ELF-1 (cell line): ENCODE measurements at regions not wholly inside any gene's neighbourhood (a gene's known extent, or its start where the extent isn't known, plus 50 kb on each side); places are given as distances from the start of the nearest gene placed in this dataset.
"Not testable (repeated sequence)": the region's sequence is repeated elsewhere in the genome, so short reads cannot be mapped to it uniquely, and the experiment has no call there.

Experiments
- DNase-seq: peaks from one replicate; pipeline ENCODE4 v3.0.0-alpha.2; 2016; ENCODE audit warnings: low read depth, low spot score

DNA sequence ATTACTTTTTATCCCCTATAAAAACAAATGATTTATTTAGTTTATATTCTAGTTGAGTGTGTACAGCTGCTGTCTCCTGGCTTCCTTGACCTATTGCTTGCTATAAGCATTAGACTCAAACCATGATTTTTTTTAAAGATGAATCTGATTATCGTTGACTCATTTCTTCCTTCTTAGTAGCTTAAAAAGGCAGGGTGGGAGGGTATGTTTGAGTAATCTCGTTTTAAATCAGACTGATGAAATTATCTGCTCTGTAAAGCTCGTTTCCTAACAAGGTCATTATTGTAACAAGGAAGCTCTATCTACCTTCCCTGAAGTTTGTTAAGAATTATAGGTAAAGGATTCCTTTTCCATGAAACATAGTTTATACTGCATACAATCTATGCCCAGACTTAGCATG, 276.3 kb upstream of the KCND2 start:
- DNase-seq = no peak

- DNase-seq = no peak
Measured at GRCh38 chr7:119999738-120000475, 273.1 kb upstream of the KCND2 start.

DNA sequence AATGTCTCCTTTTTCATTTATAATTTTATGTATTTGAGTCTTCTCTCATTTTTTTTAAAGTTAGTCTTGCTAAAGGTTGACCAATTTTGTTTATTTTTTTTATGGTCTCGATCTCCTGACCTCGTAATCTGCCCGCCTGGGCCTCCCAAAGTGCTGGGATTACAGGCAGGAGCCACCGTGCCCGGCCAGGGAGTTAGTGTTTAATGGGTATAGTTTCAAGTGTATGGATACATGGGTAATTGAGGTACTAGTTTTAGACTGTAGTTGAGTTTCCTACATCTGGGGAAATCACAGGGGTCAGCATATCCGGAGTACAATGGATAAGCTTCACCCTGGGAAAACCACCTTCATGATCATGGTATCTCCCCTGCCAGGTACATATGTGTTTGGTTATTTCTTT, 267.3 kb upstream of the KCND2 start:
- DNase-seq = no peak

DNA sequence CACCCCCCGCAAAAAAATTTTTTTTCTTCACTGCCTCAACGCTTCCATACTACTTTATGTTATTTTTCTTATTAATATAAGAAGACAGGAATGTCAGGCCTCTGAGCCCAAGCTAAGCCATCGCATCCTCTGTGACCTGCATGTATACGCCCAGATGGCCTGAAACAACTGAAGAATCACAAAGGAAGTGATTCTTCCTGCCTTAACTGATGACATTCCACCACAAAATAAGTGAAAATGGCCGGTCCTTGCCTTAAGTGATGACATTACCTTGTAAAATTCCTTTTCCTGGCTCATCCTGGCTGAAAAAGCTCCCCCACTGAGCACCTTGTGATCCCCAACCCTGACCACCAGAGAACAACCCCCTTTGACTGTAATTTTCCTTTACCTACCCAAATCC, 258.7 kb upstream of the KCND2 start:
- not testable (repeated sequence) for DNase-seq

DNA sequence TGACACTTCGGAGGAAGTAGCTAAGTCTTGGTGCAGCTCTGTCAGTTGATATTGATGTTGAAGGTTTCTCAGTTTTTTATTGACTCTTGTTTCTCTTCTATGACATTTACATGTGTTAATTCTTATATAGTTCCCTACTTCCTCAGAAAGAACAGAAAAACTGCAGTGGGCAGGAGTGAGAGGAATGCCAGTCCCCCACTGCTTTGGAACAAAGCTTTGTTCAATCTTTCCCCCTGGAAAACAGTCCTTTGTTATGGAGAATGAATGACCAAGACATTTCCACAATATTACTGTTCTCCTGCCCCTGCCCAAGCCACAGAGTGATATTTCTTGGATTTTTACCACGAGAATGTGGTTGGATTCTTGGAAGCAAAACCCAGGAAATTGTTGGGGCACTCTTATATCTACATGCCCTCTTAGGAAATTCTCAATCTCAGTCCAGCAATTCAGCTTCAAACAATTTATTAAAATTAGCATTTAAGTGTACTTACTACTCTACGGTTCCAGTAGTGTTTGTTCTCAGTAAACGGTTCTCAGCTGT, 258.0 kb upstream of the KCND2 start:
- DNase-seq = peak; percentile 6

DNA sequence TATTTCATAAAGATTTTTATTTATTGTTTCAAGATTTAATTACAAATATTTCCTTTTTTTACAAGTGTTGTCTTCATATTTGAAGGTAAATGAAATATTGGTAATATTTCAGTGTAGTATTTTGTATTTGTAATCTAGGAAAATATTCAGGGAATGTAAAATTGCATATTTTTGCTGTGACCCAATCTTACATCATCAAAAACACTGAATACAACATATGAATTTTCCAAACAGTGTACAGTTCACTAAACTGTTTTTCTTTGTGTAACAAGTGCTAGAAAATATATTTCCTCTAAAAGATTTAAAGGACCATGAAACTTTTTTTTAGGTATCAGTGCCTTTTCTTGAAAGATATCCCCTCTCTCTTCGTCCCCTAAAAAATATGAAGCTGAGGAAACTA, 251.9 kb upstream of the KCND2 start:
- no peak for DNase-seq

- DNase-seq = no peak
Measured at GRCh38 chr7:120023494-120024167, 249.3 kb upstream of the KCND2 start.

DNA sequence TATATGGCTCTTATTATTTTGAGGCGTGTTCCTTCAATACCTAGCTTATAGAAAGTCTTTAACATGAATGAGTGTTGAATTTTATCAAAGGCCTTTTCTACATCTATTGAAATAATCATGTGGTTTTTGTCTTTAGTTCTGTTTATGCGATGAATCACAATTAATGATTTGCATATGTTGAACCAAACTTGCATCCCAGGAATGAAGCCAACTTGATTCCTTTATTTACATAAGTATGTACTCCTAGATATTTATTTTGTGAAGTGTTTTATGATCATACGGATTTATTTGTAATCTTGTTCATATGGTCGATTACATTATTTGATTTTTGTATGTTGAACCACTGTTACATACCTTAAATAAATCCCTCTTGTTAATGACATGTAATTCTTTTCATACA, 244.3 kb upstream of the KCND2 start:
- no peak for DNase-seq

DNA sequence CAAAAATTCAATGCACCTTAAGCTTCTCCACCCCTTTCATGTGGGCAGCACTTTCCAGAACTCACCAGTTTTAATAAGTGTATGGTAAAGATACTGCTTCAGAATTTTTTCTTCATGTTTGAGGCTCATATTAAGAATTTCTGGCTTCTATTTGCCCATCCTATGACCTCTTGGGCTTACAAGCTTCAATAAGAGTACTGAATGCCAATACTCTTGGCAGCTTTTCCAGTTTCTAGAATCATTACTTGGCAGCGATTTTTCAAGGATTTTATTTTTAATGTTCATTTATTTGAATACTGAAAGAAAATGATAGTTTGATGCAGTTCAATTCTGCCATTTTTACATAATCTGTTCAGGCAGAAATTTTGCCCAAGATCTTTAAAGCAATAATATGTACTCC, 242.1 kb upstream of the KCND2 start:
- DNase-seq = no peak

DNA sequence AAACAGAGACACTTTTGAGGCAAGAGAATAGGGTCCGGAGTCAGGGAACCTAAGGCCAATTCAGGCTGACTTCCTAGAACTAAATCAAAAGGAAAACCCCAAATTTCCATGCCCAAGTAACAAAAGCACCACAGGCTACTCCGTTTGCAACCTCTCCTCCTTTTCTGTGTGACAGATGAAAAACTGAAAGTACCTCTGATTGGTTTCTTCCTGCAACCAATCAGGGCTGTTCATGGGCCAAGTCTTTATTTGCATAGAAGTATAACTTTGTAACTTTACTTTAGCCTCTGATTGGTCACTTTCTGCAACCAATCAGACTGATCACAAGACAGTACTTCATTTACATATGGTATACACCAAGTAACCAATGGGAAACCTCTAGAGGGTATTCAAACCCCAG, 239.9 kb upstream of the KCND2 start:
- peak; percentile 36 for DNase-seq

DNA sequence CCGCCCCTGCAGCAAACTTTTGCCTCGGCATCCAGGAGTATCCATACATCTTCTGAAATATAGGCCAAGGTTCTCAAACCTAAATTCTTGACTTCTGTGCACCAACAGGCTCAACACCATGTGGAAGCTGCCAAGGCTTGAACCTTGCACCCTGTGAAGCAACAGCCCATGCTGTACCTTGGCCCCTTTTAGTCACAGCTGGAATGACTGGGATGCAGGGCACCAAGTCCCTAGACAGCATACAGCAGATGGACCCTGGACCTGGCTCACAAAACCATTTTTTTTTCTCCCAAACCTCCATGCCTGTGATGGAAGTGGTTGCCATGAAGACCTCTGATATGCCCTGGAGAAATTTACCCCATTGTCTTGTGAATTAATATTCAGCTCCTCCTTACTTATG, 233.8 kb upstream of the KCND2 start:
- no peak for DNase-seq

DNA sequence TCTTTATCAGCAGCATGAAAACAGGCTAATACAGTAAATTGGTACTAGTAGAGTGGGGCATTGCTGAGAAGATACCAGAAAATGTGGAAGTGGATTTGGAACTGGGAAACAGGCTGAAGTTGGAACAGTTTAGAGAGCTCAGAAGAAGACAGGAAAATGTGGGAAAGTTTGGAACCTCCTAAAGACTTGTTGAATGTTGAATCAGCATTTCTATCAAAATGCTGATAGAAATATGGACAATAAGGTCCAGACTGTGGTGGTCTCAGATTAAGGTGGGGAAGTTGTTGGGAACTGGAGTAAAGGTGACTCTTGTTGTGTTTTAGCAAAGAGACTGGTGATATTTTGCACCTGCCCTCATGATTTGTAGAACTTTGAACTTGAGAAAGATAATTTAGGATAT, 231.2 kb upstream of the KCND2 start:
- DNase-seq = no peak

- DNase-seq = no peak
Measured at GRCh38 chr7:120043250-120043649, 229.7 kb upstream of the KCND2 start.

DNA sequence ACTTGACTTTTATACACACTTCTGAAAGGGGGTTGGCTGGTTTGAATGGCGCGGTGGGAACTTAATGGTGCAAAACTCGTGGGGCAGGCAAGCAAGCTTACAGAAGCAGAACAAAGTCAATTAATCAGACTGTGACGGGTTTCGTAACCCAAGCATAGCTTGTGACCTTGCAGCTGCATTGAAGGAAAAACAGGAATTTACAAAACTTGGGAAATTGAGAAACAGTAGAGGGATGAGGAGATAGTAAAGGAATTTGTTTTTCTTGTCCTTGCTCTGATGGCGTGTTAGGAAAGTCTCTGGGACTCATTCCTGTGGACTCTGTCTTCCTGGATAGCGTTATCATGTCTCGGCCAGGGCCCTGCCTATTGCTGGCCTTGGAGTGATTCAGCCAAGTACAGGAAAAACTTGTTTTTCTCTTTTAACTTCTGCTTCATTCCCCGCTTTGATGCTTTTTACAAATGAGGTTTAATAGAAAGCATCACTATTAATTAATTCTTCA, 220.0 kb upstream of the KCND2 start:
- peak; percentile 32 for DNase-seq

GRCh38 chr7:120053390-120053961, 219.5 kb upstream of the KCND2 start:
- no peak for DNase-seq

GRCh38 chr7:120054376-120055100, 218.4 kb upstream of the KCND2 start:
- no peak for DNase-seq

DNA sequence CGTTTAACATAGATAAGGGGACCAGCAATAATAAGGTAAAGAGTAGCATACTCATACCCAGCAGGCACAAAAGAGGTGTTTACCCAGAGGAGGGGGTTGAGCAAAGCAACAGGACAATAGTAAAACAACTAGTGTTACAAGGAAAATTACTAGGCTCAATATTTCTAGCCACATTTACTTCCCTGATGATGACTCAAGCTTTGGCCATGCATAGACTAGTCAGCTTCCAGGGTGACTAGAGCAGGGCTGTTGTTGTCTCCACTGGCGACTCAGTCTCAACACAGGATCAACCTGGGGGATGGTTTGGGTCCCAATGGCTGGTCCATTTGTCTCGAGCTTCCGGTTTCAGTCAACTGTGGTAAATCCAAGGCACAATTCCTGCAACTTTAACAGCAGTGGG, 217.7 kb upstream of the KCND2 start:
- no peak for DNase-seq

- no peak for DNase-seq
Measured at GRCh38 chr7:120056227-120056626, 216.7 kb upstream of the KCND2 start.

DNA sequence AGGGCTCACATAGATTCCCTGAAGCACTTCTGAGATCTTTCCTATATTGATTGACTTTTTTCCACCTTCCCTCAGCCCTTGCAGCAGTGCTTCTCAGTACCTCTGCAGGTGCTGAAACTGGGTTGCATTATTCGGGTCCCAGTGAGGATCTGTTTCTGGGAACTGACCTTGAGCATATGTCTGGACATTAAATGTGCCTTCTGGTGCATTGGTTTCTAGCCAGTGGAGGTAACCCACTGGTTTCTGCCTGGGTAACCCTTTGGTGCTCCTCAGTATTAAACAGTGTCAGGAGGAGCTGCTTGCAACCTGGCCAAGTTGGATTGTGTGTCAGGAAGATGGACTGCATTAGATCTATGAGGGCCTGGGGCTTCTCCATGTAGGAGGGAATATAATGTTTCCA, 213.3 kb upstream of the KCND2 start:
- DNase-seq = no peak

- DNase-seq = no peak
Measured at GRCh38 chr7:120060281-120060680, 212.7 kb upstream of the KCND2 start.

DNA sequence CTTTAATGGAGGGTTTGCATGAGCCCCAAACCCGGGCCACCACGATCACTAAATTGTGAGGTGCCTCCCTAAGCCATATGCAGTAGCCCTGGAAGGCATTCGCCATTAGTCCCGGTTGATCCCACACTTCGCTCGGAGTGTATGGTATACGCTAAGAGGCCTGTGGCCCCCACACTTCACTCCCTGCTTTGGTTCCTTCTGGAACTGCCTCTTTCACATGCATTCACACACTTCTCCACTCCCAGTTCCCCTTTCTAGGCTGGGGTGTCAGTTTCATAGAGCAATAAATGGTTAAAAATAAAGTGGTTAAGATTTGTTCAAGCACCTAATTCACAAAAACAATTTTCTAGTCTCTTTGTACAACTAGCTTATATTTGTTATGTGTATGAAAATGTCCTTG, 212.1 kb upstream of the KCND2 start:
- no peak for DNase-seq

GRCh38 chr7:120064565-120064964, 208.4 kb upstream of the KCND2 start:
- DNase-seq = no peak
